HG02852 (cell line): ENCODE measurements at regions not wholly inside any gene's neighbourhood (a gene's known extent, or its start where the extent isn't known, plus 50 kb on each side); places are given as distances from the start of the nearest gene placed in this dataset.
A peak's percentile ranks its signal among the peaks of the same experiment; 100 is the strongest.

Experiments used
- ATAC-seq: cut with Tn5 transposase; IDR thresholded peaks from one replicate; pipeline ENCODE4 v1.9.1; 2021; ENCODE audit warnings: mild to moderate bottlenecking, moderate library complexity; ENCODE audit not compliant: unreplicated experiment

- ATAC-seq = no peak
Measured at GRCh38 chr1:101316799-101317198, 80.0 kb downstream of the S1PR1 start.

GRCh38 chr1:101317590-101317989 lies 80.8 kb downstream of the S1PR1 start:
- no peak for ATAC-seq

GRCh38 chr1:101323535-101323934 lies 86.7 kb downstream of the S1PR1 start:
- ATAC-seq = no peak

DNA sequence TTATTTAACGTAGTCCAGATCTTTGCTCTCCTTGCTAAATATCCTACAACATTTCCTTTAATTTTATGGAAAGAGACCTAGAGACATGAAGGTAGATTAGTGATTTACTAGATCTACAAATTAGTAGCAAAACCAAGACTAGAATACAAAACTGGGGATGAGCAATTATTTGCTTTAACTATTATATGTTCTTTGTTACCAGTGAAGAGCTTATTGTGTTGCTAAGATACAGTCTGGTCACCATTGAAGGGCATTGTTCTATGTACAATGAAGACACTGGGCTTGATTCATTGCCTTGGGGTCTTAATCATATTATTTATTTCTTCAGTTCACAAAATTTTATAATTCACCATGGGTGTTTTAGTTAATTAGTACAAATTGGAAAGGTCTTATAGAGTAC lies 88.3 kb downstream of the S1PR1 start:
- no peak for ATAC-seq

DNA sequence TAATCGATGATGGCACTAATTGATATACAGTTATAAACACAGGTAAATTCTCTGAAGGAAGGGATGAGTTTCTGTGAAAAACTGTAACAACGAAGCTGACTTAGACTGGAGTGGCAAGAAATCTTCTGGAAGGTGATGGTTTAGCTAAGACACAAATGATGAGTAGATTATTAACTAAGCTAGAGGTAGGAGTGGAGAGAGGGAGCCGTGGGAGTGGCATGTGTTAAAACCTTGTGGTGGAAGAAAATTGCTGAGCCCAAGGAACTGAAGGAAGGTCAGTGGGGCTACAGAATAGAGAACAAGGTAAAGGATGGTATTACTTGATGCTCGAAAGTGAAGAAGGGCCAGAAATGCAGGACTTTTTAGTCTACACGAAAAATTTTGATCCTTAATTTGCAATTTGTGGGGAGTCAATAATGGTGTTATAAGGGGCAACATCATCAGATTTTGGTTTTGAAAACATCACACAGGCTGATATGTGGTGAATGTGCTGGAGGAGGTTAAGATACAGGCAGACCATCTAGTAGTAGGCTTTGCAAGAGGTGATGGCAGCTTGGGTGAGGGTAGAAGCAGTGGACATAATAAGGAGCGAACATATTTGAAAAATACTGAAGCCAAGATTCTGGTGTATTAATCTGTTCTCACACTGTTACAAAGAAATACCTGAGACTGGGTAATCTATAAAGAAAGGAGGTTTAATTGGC lies 93.8 kb downstream of the S1PR1 start:
- ATAC-seq = no peak

GRCh38 chr1:101331794-101332193 lies 95.0 kb downstream of the S1PR1 start:
- ATAC-seq = no peak

DNA sequence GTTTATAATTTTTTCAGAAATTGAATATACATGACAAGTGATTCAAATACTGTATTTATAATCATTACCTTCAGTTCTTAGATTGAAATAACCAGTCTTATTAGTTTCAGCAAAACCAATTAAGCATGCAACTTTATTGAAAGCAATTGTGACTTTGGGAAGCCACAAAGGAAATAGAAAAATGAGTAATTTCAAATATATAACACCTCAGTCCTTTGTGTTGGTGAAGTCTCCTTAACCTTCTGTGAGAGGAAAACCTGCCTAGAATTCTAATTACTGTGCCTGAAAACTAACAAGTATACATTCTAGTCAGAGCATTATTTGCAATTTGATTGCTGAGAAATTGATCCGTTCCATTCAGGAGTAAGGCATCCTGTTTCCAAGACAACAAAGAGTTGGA lies 95.8 kb downstream of the S1PR1 start:
- no peak for ATAC-seq

- ATAC-seq = no peak
Measured at GRCh38 chr1:101333186-101333585, 96.4 kb downstream of the S1PR1 start.

DNA sequence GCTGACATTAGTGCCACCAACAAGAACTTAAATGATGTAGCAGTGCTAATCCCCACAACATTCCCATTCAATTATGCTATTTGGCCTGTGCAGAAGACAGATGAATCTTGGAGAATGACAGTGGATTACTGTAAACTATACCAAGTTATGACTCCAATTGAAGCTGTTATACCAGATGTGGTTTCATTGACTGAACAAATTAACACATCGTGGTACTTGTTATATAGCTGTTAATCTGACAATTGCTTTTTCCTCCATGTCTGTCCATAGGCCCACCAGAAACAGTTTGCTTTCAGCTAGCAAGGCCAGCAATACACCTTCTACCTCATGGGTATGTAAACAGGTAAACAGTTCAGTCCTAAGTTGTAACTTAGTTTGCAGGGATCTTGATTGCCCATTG lies 101.1 kb downstream of the S1PR1 start:
- no peak for ATAC-seq

GRCh38 chr1:101338714-101339430 lies 102.1 kb downstream of the S1PR1 start:
- no peak for ATAC-seq

DNA sequence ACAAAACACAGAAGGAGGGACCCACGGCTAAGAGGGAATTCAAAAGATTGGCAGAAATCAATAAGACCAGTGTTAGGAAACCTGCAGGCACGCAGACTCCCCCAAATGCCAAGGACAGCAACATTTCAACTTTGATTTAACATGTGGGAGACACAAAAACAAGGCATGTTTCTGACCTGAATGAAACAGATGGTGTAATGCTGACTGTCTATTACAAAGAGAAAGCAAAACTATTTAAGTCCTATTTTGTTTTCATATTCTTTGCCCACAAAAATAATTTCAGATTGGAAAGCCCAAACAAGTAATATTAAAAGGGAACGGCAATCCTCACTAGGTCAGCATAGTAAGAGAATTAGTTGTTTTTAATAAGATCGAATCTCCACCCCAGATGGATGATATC lies 107.9 kb downstream of the S1PR1 start:
- ATAC-seq = no peak

- ATAC-seq = no peak
Measured at GRCh38 chr1:101346419-101346818, 109.6 kb downstream of the S1PR1 start.

DNA sequence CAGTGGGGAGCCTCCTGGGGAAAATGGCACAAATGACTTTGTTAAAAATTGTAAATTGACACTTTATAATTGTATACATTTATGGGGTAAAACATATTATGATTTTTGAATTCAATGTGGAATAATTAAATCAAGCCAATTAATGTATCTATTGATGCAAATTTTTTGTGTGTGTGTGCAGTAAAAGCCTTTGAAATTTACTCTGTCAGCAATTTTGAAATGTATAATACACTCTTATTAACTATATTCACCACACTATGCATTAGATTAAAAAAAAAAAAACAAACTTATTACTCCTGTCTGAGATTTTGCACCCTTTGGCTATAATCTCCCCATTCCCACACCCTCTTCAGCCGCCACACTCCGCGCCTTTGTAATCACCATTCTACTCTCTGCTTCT lies 119.2 kb downstream of the S1PR1 start:
- no peak for ATAC-seq

DNA sequence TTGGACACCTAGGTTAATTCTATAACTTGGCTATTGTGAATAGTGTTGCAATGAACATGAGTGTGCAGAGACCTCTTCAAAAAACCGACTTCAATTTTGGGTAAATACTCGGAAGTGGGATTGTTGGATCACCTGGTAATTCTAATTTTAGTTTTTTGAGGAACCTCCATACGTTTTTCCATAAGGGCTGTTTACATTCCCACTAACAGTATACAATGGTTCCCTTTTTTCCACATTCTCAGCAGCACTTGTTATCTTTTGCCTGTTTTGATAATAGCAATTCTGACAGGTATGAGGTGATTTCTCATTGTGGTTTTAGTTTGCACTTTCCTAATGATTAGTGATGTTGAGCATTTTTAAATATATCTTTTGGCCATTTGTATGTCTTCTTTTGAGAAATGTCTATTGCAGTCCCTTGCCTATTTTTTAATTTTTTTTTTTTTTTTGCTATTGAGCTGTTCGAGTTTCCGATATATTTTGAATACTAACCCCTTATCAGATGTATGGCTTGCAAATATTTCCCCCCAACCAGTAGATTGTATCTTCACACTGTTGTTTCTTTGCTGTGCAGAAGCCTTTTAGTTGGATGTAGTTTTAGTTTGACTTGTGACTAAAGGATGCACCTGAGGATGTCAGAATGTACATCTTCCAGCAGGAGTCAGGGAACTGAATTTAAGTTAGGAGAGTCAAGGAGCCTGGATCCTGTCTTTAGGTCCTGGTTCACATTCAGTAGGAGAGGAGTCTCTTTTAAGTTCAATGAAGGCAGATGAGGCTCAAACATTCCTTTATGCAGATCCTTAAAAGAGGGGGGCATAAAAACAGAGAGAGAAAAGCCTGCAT lies 120.0 kb downstream of the S1PR1 start:
- ATAC-seq = peak; percentile 32

GRCh38 chr1:101357444-101357986 lies 120.7 kb downstream of the S1PR1 start:
- peak; percentile 95 for ATAC-seq

DNA sequence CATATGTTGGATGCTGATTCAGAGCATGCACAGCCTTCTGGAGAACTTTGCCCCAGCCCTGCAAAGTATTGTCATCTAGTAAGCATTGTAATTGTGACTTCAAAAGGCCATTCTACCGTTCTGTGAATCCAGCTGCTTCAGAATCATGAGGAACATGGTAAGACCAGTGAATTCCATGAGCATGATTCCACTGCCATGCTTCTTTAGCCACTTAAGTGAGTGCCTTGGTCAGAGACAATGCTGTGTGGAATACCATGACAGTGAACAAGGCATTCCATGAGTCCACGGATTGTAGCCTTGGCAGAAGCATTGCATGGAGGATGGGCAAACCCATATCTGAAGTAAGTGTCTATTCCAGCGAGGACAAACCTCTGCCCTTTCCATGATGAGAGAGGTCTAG lies 123.7 kb downstream of the S1PR1 start:
- no peak for ATAC-seq

GRCh38 chr1:101363891-101364318 lies 127.1 kb downstream of the S1PR1 start:
- ATAC-seq = peak; percentile 51

DNA sequence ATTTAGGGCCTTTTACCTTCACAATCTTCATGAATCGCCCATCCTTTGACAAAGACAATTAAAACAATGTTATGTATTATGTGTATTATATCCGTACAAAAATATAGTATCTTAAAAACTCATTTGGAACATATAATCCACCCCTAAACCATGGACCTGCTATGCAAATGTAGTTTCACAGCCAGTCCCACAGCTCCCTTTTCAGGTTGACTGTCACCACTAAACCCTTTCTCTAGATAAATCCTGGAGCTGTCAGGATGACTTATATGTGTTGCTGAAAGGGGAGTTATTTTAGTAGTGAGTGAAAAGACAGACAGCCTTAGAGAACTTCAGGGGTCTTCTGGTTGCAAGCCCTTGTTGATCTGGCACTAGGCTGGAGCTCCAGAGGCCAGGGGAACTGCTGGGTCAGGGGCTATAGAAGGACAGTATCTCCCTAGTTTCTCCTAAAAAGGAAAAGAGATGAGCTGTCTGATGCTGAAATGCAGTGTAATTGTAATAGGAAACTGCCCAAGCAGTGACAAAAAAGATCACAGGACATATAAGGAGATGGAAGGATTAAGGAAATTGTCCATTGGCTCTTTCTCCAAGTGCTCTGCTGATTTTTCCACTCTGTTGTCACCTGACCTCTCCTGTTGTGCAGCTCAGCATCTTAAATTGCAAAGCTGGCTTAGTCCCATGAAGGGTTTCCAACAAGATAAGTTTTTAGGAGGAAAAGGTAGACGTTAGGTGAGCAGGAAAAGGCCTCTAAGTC lies 127.7 kb downstream of the S1PR1 start:
- ATAC-seq = peak; percentile 80

GRCh38 chr1:101365186-101365585 lies 128.4 kb downstream of the S1PR1 start:
- no peak for ATAC-seq

GRCh38 chr1:101365878-101366277 lies 129.1 kb downstream of the S1PR1 start:
- no peak for ATAC-seq
